PFSK-1 (cell line): ENCODE measurements at regions not wholly inside any gene's neighbourhood (a gene's known extent, or its start where the extent isn't known, plus 50 kb on each side); places are given as distances from the start of the nearest gene placed in this dataset.

Experiments
- POLR2AphosphoS5 ChIP-seq: IDR thresholded peaks from 2 replicates; pipeline ENCODE4 v1.6.1; 2012; ENCODE audit warnings: low read depth, mild to moderate bottlenecking, control low read depth, low read length, moderate library complexity
- REST ChIP-seq, 2 experiments: IDR thresholded peaks; 2 replicates each; pipeline versions ENCODE4 v1.6.1 to v1.8.0; 2011 to 2012; ENCODE audit warnings: low read depth in 2 of 2, low read length in 2 of 2, control low read depth in 1 of 2, inconsistent platforms in 1 of 2, mild to moderate bottlenecking in 1 of 2, moderate library complexity in 1 of 2; ENCODE audit not compliant: insufficient read depth in 1 of 2
- TAF1 ChIP-seq: IDR thresholded peaks from 2 replicates; pipeline ENCODE4 v1.6.1; 2012; ENCODE audit warnings: low read length, control low read depth, borderline replicate concordance; ENCODE audit not compliant: insufficient read depth

GRCh38 chr13:47148543-47148942 is 251.7 kb upstream of the HTR2A start:
- no peak for TF ChIP-seq TAF1
- no peak for TF ChIP-seq POLR2AphosphoS5
- TF ChIP-seq REST (IDR thresholded peaks at IDR 0.05; ENCODE audit: insufficient read depth in 1 of 2, low read depth in 2 of 2, low read length in 2 of 2): no peak
